Endothelial cell of umbilical vein (primary cell): ENCODE measurements at regions not wholly inside any gene's neighbourhood (a gene's known extent, or its start where the extent isn't known, plus 50 kb on each side); places are given as distances from the start of the nearest gene placed in this dataset.

Source experiments
- BruUV-seq: library from RNA; stranded (reverse); fragments of 400-500 nt; replicated peaks from 2 replicates; lab custom pipeline; 2021; lab: Mats Ljungman, UMichigan
- CTCF ChIA-PET: fragments of 300-600, 350-600 bp; sonication (Branson Sonifier 250); formaldehyde crosslinking; loops from one replicate; lab custom pipeline; 2021; ENCODE audit warnings: antibody characterized with exemption, inconsistent platforms; lab: Charles Lee
- POLR2A ChIA-PET: fragments of 300-600, 350-600 bp; sonication (Branson Sonifier 250); formaldehyde crosslinking; loops from one replicate; lab custom pipeline; 2021; ENCODE audit warnings: antibody characterized with exemption, inconsistent platforms; lab: Charles Lee
- DNase-seq: peaks from one replicate; pipeline ENCODE4 v3.0.0-alpha.2; 2011; ENCODE audit warnings: low read depth, low spot score
- FAIRE-seq: peaks from 2 replicates; lab custom pipeline; 2011; peaks lifted over from hg19 to GRCh38; lab: Jason Lieb, UNC
- H2AFZ ChIP-seq: 2 replicates; pipeline ENCODE4 v1.6.0; 2012; ENCODE audit warnings: low read depth, low read length, control low read depth, inconsistent platforms
- H3K27ac ChIP-seq: 2 replicates; pipeline ENCODE4 v1.5.1; 2011; ENCODE audit warnings: low read depth, mild to moderate bottlenecking, control low read depth, low read length, moderate library complexity; ENCODE audit not compliant: insufficient read depth
- H3K27me3 ChIP-seq, 2 experiments: 2 replicates each; pipeline versions ENCODE4 v1.6.0 to v1.6.1; 2011; ENCODE audit warnings: low read length in 2 of 2, mixed read lengths in 1 of 2; ENCODE audit not compliant: control insufficient read depth in 2 of 2, insufficient read depth in 2 of 2
- H3K36me3 ChIP-seq, 2 experiments: 2 replicates in 1 of 2; 3 replicates in 1 of 2; pipeline ENCODE4 v1.5.1; 2011; ENCODE audit warnings: low read length in 2 of 2, mild to moderate bottlenecking in 1 of 2, moderate library complexity in 1 of 2; ENCODE audit not compliant: control insufficient read depth in 2 of 2, insufficient read depth in 2 of 2; ENCODE audit errors: extremely low read depth in 1 of 2
- H3K4me1 ChIP-seq: 3 replicates; pipeline ENCODE4 v1.5.1; 2011; ENCODE audit warnings: mild to moderate bottlenecking, low read length; ENCODE audit not compliant: control insufficient read depth, insufficient read depth; ENCODE audit errors: extremely low read depth
- H3K4me2 ChIP-seq: 2 replicates; pipeline ENCODE4 v1.6.1; 2011; ENCODE audit warnings: low read length, control low read depth, mixed read lengths; ENCODE audit not compliant: insufficient read depth
- H3K4me3 ChIP-seq, 3 experiments: fragments of 200-600 bp in 1 of 3; sonication (generic), shearing (Covaris generic) in 1 of 3; replicated peaks in 1 of 3; 2 replicates each; pipeline ENCODE4 v1.5.1; 2011 to 2016; ENCODE audit warnings: control low read depth in 3 of 3, low read length in 3 of 3, mild to moderate bottlenecking in 2 of 3, inconsistent platforms in 1 of 3, low read depth in 1 of 3, moderate library complexity in 1 of 3; ENCODE audit not compliant: insufficient read depth in 1 of 3
- H3K79me2 ChIP-seq: 2 replicates; pipeline ENCODE4 v1.6.0; 2012; ENCODE audit warnings: low read length, inconsistent platforms; ENCODE audit not compliant: control insufficient read depth, insufficient read depth
- H3K9ac ChIP-seq: replicated peaks from 2 replicates; pipeline ENCODE3; 2011; ENCODE audit warnings: low read length, control low read depth; ENCODE audit not compliant: insufficient read depth; ENCODE audit errors: extremely low read depth
- H3K9me1 ChIP-seq: replicated peaks from 3 replicates; pipeline ENCODE4 v1.6.0; 2011; ENCODE audit warnings: mild to moderate bottlenecking, low read length; ENCODE audit not compliant: control insufficient read depth, insufficient read depth; ENCODE audit errors: extremely low read depth
- H3K9me3 ChIP-seq: replicated peaks from 2 replicates; pipeline ENCODE4 v1.5.1; 2012; ENCODE audit warnings: low read length, inconsistent platforms; ENCODE audit not compliant: control insufficient read depth, insufficient read depth
- H4K20me1 ChIP-seq: replicated peaks from 2 replicates; pipeline ENCODE3; 2011; ENCODE audit warnings: mild to moderate bottlenecking, low read length; ENCODE audit not compliant: control insufficient read depth, insufficient read depth; ENCODE audit errors: extremely low read depth
- EZH2 ChIP-seq: IDR thresholded peaks from 2 replicates; pipeline ENCODE4 v1.6.1; 2012; ENCODE audit warnings: borderline replicate concordance, low read depth, mild to moderate bottlenecking, moderate library complexity, low read length, inconsistent platforms; ENCODE audit not compliant: severe bottlenecking
- FOS ChIP-seq: IDR thresholded peaks from 2 replicates; pipeline ENCODE4 v1.6.1; 2011; ENCODE audit warnings: mild to moderate bottlenecking, low read length, moderate library complexity, borderline replicate concordance; ENCODE audit not compliant: insufficient read depth
- GATA2 ChIP-seq: IDR thresholded peaks from 2 replicates; pipeline ENCODE4 v1.7.0; 2011; ENCODE audit warnings: low read depth, mild to moderate bottlenecking, moderate library complexity, mixed read lengths, low read length; ENCODE audit not compliant: insufficient read length, insufficient read depth
- JUN ChIP-seq: IDR thresholded peaks from 2 replicates; pipeline ENCODE4 v1.6.1; 2011; ENCODE audit warnings: borderline replicate concordance, low read depth; ENCODE audit not compliant: insufficient read length, insufficient read depth
- MYC ChIP-seq: IDR thresholded peaks from one replicate; pipeline ENCODE4 v1.6.1; 2011; ENCODE audit warnings: mild to moderate bottlenecking, low read depth, low read length
- POLR2A ChIP-seq: IDR thresholded peaks from 2 replicates; pipeline ENCODE4 v1.6.1; 2012; ENCODE audit warnings: low read depth, mild to moderate bottlenecking, control low read depth, low read length
- POLR2AphosphoS5 ChIP-seq: IDR thresholded peaks from 2 replicates; pipeline ENCODE4 v1.6.1; 2012; ENCODE audit warnings: low read depth, mild to moderate bottlenecking, control low read depth, low read length, moderate library complexity; ENCODE audit not compliant: insufficient read depth
- dilution Hi-C: fragments of 300-500 bp; cut with MboI; formaldehyde crosslinking; loops from one replicate; pipeline ENCODE4 v1.15.0; 2019; ENCODE audit warnings: low sequenced_read_pairs; ENCODE audit not compliant: extremely low pct_ligation_motif_present
- intact Hi-C: fragments of 100-400 bp; cut with micrococcal nuclease; formaldehyde crosslinking; loops from one replicate; pipeline ENCODE4 v1.10.0; 2022
- TF ChIP-seq, protein P1 (sequence below): IDR thresholded peaks from 2 replicates; pipeline ENCODE4 v1.6.1; 2011; ENCODE audit not compliant: insufficient read depth, insufficient read length
- TF ChIP-seq, protein P2 (sequence below), 2 donors: IDR thresholded peaks; 1 replicate in 1 of 2; 2 replicates in 1 of 2; pipeline ENCODE4 v1.5.1; 2011; ENCODE audit warnings: low read length in 2 of 2, mild to moderate bottlenecking in 2 of 2, moderate library complexity in 2 of 2, control low read depth in 1 of 2, inconsistent platforms in 1 of 2, low read depth in 1 of 2; ENCODE audit not compliant: insufficient read depth in 1 of 2; ENCODE audit errors: extremely low read depth in 1 of 2

DNA sequence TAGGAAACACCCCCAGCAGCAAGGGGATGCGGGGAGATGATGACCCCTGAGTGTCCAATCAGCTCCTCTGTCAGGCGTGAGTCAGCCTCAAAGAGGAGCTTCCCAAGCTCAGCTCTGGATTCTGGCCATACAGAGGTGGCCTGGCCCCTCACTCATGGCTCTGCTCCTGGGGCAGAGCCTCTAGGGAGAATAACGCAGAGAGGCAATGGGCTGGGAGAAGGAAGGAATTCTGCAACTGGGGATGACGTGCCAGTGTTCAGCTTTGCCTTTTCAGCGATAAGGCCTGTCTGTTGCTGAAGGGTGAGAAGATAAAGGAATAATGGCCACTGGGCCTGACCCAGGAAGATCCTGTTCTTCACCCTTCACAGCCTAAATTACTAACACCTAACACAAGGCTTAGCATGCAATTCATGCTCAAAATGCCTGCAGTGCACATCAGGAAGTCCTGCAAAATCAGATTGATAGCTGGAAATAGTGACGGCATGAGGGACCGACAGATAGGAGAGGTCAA, 92.2 kb downstream of the TBX19 start:
- H3K4me3 ChIP-seq = no peak overlapping the region
- TF ChIP-seq JUN (no peak), GATA2 (no peak), EZH2 (no peak), POLR2A (no peak), POLR2AphosphoS5 (no peak), MYC (no peak), FOS (no peak)
- TF ChIP-seq, protein P1, sequence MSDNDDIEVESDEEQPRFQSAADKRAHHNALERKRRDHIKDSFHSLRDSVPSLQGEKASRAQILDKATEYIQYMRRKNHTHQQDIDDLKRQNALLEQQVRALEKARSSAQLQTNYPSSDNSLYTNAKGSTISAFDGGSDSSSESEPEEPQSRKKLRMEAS = no peak
- TF ChIP-seq, protein P2, sequence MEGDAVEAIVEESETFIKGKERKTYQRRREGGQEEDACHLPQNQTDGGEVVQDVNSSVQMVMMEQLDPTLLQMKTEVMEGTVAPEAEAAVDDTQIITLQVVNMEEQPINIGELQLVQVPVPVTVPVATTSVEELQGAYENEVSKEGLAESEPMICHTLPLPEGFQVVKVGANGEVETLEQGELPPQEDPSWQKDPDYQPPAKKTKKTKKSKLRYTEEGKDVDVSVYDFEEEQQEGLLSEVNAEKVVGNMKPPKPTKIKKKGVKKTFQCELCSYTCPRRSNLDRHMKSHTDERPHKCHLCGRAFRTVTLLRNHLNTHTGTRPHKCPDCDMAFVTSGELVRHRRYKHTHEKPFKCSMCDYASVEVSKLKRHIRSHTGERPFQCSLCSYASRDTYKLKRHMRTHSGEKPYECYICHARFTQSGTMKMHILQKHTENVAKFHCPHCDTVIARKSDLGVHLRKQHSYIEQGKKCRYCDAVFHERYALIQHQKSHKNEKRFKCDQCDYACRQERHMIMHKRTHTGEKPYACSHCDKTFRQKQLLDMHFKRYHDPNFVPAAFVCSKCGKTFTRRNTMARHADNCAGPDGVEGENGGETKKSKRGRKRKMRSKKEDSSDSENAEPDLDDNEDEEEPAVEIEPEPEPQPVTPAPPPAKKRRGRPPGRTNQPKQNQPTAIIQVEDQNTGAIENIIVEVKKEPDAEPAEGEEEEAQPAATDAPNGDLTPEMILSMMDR (IDR thresholded peaks at IDR 0.05; ENCODE audit: extremely low read depth in 1 of 2, insufficient read depth in 1 of 2, low read depth in 1 of 2, low read length in 2 of 2) = no peak
- no peaks in the 10 kb centered on the region for H3K4me1 ChIP-seq
- H3K9ac ChIP-seq = no peak overlapping the region
- no peaks in the 10 kb centered on the region for H3K36me3 ChIP-seq
- no peak for DNase-seq
- FAIRE-seq = no peak
- ChIA-PET CTCF (interaction anchor here (0.9 to 1.0 kb wide), 2 partner anchors 28 to 30 kb away, joined by 3 to 4 read pairs; no protein-coding TSS in a partner anchor), POLR2A (no interaction called here)
- dilution Hi-C loops = no loop called here
- no peaks in the 10 kb centered on the region for H3K79me2 ChIP-seq
- no peak overlapping the region for H3K27ac ChIP-seq
- no peaks in the 10 kb centered on the region for H3K9me3 ChIP-seq
- no peaks in the 10 kb centered on the region for H3K9me1 ChIP-seq
- peaks cover 0 to 3% of the 10 kb centered on the region in 2 experiments for H3K27me3 ChIP-seq
- no peak overlapping the region for H2AFZ ChIP-seq
- BruUV-seq = no TSS peak
- no peaks in the 10 kb centered on the region for H4K20me1 ChIP-seq
- intact Hi-C loops = no loop called here
- H3K4me2 ChIP-seq = no peak overlapping the region
